Upper lobe of left lung (tissue), 6 donors: ENCODE measurements at regions not wholly inside any gene's neighbourhood (a gene's known extent, or its start where the extent isn't known, plus 50 kb on each side); places are given as distances from the start of the nearest gene placed in this dataset.

ENCODE experiments used
- ATAC-seq, 2 donors: fragments of 200-7000 bp; cut with Tn5 transposase; one replicate each; pipeline ENCODE4 v1.9.1; 2022; ENCODE audit warnings: mild to moderate bottlenecking in 2 of 2, moderate library complexity in 2 of 2; ENCODE audit not compliant: low FRiP score in 2 of 2
- DNase-seq, 2 donors: peaks; one replicate each; pipeline ENCODE4 v3.0.0-alpha.2; 2019 to 2020
- H3K27ac ChIP-seq, 4 donors: fragments of 200-600 bp; sonication (generic); one replicate each; pipeline ENCODE4 v1.5.1; 2016 to 2019
- H3K27me3 ChIP-seq, 4 donors: fragments of 200-600 bp; sonication (generic); one replicate each; pipeline ENCODE4 v1.5.1; 2017 to 2019
- H3K36me3 ChIP-seq, 4 donors: fragments of 200-600 bp; sonication (generic); one replicate each; pipeline ENCODE4 v1.5.1; 2016 to 2019
- H3K4me1 ChIP-seq, 4 donors: fragments of 200-600 bp; sonication (generic); one replicate each; pipeline ENCODE4 v1.5.1; 2018 to 2019
- H3K4me3 ChIP-seq, 4 donors: fragments of 200-600 bp; sonication (generic); one replicate each; pipeline ENCODE4 v1.5.1; 2017 to 2019; ENCODE audit warnings: mild to moderate bottlenecking in 2 of 4, moderate library complexity in 1 of 4
- H3K9me3 ChIP-seq, 4 donors: fragments of 200-600 bp; sonication (generic); one replicate each; pipeline ENCODE4 v1.5.1; 2018 to 2019
- EP300 ChIP-seq, 4 donors: sonication (generic); formaldehyde crosslinking; IDR thresholded peaks; one replicate each; pipeline ENCODE4 v1.5.1; 2017; ENCODE audit warnings: antibody characterized with exemption in 4 of 4, control low read depth in 2 of 4
- POLR2A ChIP-seq, 4 donors: fragments of 450-650 bp; IDR thresholded peaks; one replicate each; pipeline ENCODE4 v1.5.1; 2016 to 2017; ENCODE audit warnings: antibody characterized with exemption in 4 of 4, mild to moderate bottlenecking in 2 of 4
- POLR2AphosphoS5 ChIP-seq, 2 donors: sonication (generic); formaldehyde crosslinking; IDR thresholded peaks; one replicate each; pipeline ENCODE4 v1.5.1; 2017; ENCODE audit warnings: antibody characterized with exemption in 2 of 2
- WGBS, 2 donors: methylation state at CpG; one replicate each; pipeline ENCODE4 v1.1.5; 2017 to 2018; 5-methylcytosine and 5-hydroxymethylcytosine counted together
- TF ChIP-seq, protein P1 (sequence below), 6 experiments: fragments of 450-650 bp in 4 of 6; fragments of 200-600 bp in 2 of 6; sonication (generic) in 2 of 6; IDR thresholded peaks; one replicate each; pipeline ENCODE4 v1.5.1; 2016 to 2019; ENCODE audit warnings: antibody characterized with exemption in 6 of 6
- donor health status: DM: no; HTN: no; CAD: no; lungs with moderate emphysema.
- donor health status: DM: no; HTN: yes; CAD: no; lungs with severe emphysema.

DNA sequence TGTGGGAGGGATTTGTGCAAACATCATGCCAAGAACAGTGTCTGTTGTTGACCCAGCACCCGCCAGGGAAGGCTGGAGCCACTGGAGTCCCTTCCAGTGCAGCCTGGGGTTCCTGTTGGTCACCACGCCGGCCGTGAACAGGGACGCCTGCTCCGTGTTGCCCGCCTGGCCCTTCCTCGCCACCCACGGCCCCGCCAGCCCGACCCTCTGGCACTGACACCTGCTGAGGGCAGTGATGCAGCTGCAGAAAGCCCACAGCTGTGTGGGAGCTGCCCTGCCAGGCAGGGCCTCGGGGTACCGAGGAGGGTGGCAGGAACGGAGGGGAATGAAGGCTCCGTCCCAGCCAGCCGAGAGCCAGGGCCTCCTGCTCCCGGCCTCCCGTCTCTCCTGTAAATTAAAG, 75.5 kb upstream of the SLCO4A1 start:
- H3K4me3 ChIP-seq = no peak overlapping the region
- ATAC-seq (no peak), DNase-seq (peak in 1 of 2 donors; percentile 79)
- no peaks in the 10 kb centered on the region for H3K9me3 ChIP-seq
- H3K4me1 ChIP-seq = no peaks in the 10 kb centered on the region
- no peak overlapping the region for H3K27ac ChIP-seq
- H3K36me3 ChIP-seq = no peaks in the 10 kb centered on the region
- WGBS, 2 donors = 85 to 88% methylated on average over 7 to 18 of the region's 18 CpGs
- TF ChIP-seq POLR2A (IDR thresholded peaks at IDR 0.05) = no peak
- no peak for TF ChIP-seq EP300 (IDR thresholded peaks at IDR 0.05)
- TF ChIP-seq POLR2AphosphoS5 (IDR thresholded peaks at IDR 0.05) = no peak
- TF ChIP-seq, protein P1, sequence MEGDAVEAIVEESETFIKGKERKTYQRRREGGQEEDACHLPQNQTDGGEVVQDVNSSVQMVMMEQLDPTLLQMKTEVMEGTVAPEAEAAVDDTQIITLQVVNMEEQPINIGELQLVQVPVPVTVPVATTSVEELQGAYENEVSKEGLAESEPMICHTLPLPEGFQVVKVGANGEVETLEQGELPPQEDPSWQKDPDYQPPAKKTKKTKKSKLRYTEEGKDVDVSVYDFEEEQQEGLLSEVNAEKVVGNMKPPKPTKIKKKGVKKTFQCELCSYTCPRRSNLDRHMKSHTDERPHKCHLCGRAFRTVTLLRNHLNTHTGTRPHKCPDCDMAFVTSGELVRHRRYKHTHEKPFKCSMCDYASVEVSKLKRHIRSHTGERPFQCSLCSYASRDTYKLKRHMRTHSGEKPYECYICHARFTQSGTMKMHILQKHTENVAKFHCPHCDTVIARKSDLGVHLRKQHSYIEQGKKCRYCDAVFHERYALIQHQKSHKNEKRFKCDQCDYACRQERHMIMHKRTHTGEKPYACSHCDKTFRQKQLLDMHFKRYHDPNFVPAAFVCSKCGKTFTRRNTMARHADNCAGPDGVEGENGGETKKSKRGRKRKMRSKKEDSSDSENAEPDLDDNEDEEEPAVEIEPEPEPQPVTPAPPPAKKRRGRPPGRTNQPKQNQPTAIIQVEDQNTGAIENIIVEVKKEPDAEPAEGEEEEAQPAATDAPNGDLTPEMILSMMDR (IDR thresholded peaks at IDR 0.05) = no peak
- peaks cover 0 to 4% (median 2%) of the 10 kb centered on the region in 4 donors for H3K27me3 ChIP-seq

DNA sequence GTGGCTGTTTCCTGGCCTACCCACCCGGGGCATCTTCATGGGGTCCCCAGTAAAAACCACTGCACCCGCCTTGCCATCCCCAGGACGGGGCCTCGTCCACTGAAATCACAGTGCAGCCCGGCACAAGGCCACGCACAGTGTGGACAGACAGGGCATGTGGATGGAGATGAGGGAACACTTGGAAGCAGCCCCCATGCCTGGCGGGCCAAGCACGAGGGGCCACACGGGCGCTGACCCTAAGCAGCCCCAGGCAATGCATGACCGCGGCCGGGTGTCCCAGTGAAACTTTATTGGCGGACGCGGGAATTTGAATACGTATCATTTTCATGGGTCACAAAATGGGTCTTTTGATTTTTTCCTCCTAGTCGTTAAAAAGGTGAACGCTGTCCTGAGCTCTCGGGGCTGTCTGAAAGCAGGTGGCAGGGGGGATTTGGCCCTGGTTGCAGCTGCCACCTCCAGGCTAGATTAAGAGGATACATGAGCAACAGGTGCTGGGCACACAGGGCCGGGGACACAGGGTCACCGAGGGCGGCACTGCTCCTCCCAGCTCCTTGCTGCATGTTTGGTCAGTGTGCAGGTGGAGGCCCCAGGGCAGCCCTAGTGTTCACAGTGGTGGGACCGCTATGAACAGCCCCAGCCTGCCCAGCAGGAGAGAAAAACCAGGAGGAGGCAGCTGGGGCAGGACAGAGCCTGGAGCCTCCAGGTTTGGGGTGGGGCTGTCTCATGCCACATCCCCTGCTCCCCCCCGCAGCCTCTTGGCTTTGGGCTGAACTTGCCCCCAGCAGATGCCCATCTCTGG, 74.9 kb upstream of the SLCO4A1 start:
- DNase-seq (peak in 1 of 2 donors; percentile 79), ATAC-seq (no peak)
- no peak for TF ChIP-seq EP300 (IDR thresholded peaks at IDR 0.05)
- no peak for TF ChIP-seq POLR2AphosphoS5 (IDR thresholded peaks at IDR 0.05)
- TF ChIP-seq POLR2A (IDR thresholded peaks at IDR 0.05) = no peak
- TF ChIP-seq, protein P1 (IDR thresholded peaks at IDR 0.05) = no peak
- Histone ChIP-seq H3K27ac (no peak overlapping the region), H3K27me3 (no peaks in the 10 kb centered on the region), H3K9me3 (no peaks in the 10 kb centered on the region), H3K4me1 (no peaks in the 10 kb centered on the region), H3K36me3 (no peaks in the 10 kb centered on the region), H3K4me3 (no peak overlapping the region)
- 85 to 86% methylated on average over 22 to 25 of the region's 25 CpGs for WGBS, 2 donors

DNA sequence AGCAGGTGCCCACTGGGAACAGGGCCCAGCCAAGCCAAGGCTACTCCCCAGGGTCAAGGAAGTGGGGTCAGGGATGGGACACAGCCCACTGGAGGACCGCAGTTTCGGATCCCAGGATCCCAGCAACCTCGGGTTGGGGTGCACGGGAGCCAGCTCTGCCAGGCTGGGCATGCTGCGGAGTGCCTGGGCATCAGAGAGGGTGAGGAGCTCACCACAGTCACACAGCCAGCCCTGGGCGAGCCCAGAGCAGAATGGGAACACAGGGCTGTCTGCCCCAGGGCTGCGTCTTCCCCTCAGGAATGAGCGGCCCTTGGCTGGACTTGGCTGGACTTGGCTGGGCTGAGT, 74.3 kb upstream of the SLCO4A1 start:
- TF ChIP-seq, protein P1 (IDR thresholded peaks at IDR 0.05) = no peak
- no peak for TF ChIP-seq EP300 (IDR thresholded peaks at IDR 0.05)
- no peak for TF ChIP-seq POLR2AphosphoS5 (IDR thresholded peaks at IDR 0.05)
- no peak for TF ChIP-seq POLR2A (IDR thresholded peaks at IDR 0.05)
- no peaks in the 10 kb centered on the region for H3K36me3 ChIP-seq
- 86 to 92% methylated on average over 6 to 8 of the region's 8 CpGs for WGBS, 2 donors
- no peak overlapping the region for H3K27ac ChIP-seq
- H3K4me3 ChIP-seq = no peak overlapping the region
- ATAC-seq (no peak), DNase-seq (peak in 1 of 2 donors; percentile 60)
- H3K9me3 ChIP-seq = no peaks in the 10 kb centered on the region
- no peaks in the 10 kb centered on the region for H3K27me3 ChIP-seq
- H3K4me1 ChIP-seq = no peaks in the 10 kb centered on the region

DNA sequence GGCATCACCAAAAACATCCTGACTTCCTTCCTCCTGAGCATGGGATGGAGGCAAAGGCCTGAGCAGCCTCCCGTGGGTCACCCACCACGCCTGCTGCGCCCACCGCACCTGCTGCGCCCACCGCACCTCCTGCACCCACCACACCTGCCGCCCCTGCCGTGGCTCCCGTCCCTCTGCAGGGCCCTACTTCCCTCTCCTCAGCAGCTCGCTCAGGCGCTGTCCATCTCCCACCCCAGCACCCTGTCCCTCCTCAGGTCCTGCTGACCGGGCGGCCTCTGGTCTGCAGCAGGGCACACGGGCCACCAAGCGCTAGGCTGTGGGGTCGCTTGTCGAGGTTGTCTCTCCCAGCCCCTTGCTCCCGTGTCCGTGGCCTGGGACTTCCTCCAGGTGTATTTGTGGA, 72.7 kb upstream of the SLCO4A1 start:
- TF ChIP-seq, protein P1 (IDR thresholded peaks at IDR 0.05) = no peak
- DNase-seq = peak in 1 of 2 donors; percentile 66
- Histone ChIP-seq H3K9me3 (no peaks in the 10 kb centered on the region), H3K27me3 (no peaks in the 10 kb centered on the region), H3K36me3 (no peaks in the 10 kb centered on the region), H3K4me3 (no peak overlapping the region), H3K4me1 (no peaks in the 10 kb centered on the region), H3K27ac (no peak overlapping the region)
- WGBS, 2 donors = 75 to 81% methylated on average over 14 to 19 of the region's 19 CpGs
- no peak for ATAC-seq

DNA sequence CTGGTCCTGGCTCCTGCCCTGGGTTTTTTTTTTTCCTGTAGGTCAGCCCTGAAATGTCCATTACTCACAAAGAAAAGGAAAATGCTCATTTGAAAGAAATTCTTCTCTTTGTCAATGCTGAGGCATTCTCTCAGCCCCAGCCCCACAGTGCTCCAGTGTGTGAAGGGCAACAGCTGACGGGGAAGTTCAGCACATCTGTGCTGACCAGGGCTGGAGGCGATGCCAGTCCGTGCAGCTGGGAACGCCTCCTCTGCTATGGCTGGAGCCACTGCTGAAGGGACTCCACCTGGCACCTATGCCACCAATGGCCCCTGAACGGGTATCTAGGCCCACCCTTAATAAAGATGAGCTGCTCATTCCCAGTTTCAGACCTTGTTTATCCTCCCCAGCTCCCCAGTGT, 71.9 kb upstream of the SLCO4A1 start:
- Histone ChIP-seq H3K4me1 (no peaks in the 10 kb centered on the region), H3K36me3 (no peaks in the 10 kb centered on the region), H3K27me3 (no peaks in the 10 kb centered on the region), H3K9me3 (no peaks in the 10 kb centered on the region), H3K4me3 (no peak overlapping the region), H3K27ac (no peak overlapping the region)
- ATAC-seq = no peak
- 62 to 65% methylated on average over 4 to 5 of the region's 5 CpGs for WGBS, 2 donors
- TF ChIP-seq POLR2A (IDR thresholded peaks at IDR 0.05) (no peak), EP300 (IDR thresholded peaks at IDR 0.05) (no peak), POLR2AphosphoS5 (IDR thresholded peaks at IDR 0.05) (no peak)
- TF ChIP-seq, protein P1 (IDR thresholded peaks at IDR 0.05) = no peak
- DNase-seq = no peak
